Stimulated activated naive CD8-positive, alpha-beta T cell treated with anti-CD3 and anti-CD28 coated beads, Interleukin-15, Interleukin-2, amounts not matched to agents 100 ng/mL and 50 ng/mL, for 24 hours (primary cell): ENCODE measurements at regions not wholly inside any gene's neighbourhood (a gene's known extent, or its start where the extent isn't known, plus 50 kb on each side); places are given as distances from the start of the nearest gene placed in this dataset.

Experiments used
- H3K27ac Mint-ChIP-seq: one replicate; pipeline ENCODE4 v1.8.0; 2021; ENCODE audit warnings: mild to moderate bottlenecking, mixed read lengths
- H3K27me3 Mint-ChIP-seq: one replicate; pipeline ENCODE4 v1.8.0; 2021; ENCODE audit warnings: mixed read lengths
- H3K36me3 Mint-ChIP-seq: one replicate; pipeline ENCODE4 v1.8.0; 2021; ENCODE audit warnings: low read depth, mixed read lengths
- H3K4me1 Mint-ChIP-seq: one replicate; pipeline ENCODE4 v1.8.0; 2021; ENCODE audit warnings: low read depth, mixed read lengths
- H3K4me3 Mint-ChIP-seq: one replicate; pipeline ENCODE4 v1.8.0; 2021; ENCODE audit warnings: mild to moderate bottlenecking, mixed read lengths
- H3K9me3 Mint-ChIP-seq: one replicate; pipeline ENCODE4 v1.8.0; 2021; ENCODE audit warnings: mixed read lengths

DNA sequence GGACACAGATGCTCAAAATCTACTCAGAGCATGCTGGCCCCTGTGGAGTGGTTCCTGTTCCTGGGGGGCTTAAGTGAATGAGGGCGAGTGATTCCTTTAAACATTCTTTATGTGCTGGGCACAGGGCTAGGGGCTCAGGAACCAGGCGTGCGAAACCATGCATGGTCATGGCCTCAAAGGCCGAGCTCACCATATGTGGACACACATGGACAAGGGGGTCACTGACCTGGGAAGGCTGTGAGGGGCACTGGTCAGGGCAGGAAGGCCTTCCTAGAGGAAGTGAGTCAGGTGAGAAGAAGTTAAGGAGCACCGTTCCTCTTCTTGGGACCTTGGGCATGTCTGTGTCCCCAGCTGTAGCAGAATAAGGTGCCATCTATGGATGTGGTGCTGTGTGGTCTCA lies 74.6 kb upstream of the BHLHE23 start:
- no peaks in the 10 kb centered on the region for H3K36me3 Mint-ChIP-seq
- peaks cover 39% of the 10 kb centered on the region for H3K27me3 Mint-ChIP-seq
- H3K27ac Mint-ChIP-seq = no peak overlapping the region
- peaks cover 25% of the 10 kb centered on the region for H3K9me3 Mint-ChIP-seq
- no peak overlapping the region for H3K4me3 Mint-ChIP-seq
- H3K4me1 Mint-ChIP-seq = no peaks in the 10 kb centered on the region

DNA sequence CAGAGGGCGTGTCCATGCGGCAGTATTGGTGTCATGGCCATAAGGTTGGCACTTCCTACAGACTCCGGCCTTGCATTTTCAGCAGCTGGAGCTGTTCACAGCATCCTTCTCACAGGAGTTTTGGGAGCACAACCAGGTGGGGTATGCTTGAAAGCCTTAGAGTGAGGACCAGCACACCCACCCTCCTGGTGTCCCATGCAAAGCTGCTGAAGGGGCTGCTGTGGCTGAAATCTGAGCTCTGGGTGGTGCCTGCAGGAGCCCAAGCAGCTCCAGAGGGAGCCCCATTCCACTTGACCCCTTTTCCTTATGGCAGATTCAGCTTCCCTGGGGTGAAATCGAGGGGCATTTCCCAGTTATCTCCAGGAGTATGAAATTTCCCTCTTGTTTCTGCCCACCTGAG lies 74.0 kb upstream of the BHLHE23 start:
- Mint-ChIP-seq H3K27ac (no peak overlapping the region), H3K36me3 (no peaks in the 10 kb centered on the region), H3K4me3 (no peak overlapping the region), H3K4me1 (no peaks in the 10 kb centered on the region), H3K9me3 (peaks cover 28% of the 10 kb centered on the region), H3K27me3 (peaks cover 38% of the 10 kb centered on the region)

DNA sequence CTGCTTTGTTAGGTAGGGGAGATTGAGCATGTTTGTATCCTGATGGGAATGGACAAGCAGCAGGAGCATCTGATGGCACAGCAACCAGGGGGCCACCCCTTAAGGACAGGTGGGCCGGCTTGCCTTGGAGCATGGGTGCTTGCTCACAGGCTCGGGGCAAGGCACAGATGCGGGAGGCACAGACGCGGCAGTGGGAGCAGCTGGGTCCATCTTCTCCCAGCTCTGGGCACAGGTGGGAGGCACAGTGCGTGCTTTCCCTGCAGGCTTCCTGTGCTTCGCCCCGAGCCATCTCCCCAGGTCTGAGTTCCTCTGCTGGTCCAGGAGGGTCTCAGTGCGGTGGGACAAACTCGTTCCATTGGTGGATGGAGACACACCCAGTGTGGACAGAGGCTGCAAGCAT lies 73.6 kb upstream of the BHLHE23 start:
- peaks cover 28% of the 10 kb centered on the region for H3K9me3 Mint-ChIP-seq
- no peak overlapping the region for H3K27ac Mint-ChIP-seq
- no peak overlapping the region for H3K4me3 Mint-ChIP-seq
- H3K4me1 Mint-ChIP-seq = no peaks in the 10 kb centered on the region
- no peaks in the 10 kb centered on the region for H3K36me3 Mint-ChIP-seq
- peaks cover 37% of the 10 kb centered on the region for H3K27me3 Mint-ChIP-seq

DNA sequence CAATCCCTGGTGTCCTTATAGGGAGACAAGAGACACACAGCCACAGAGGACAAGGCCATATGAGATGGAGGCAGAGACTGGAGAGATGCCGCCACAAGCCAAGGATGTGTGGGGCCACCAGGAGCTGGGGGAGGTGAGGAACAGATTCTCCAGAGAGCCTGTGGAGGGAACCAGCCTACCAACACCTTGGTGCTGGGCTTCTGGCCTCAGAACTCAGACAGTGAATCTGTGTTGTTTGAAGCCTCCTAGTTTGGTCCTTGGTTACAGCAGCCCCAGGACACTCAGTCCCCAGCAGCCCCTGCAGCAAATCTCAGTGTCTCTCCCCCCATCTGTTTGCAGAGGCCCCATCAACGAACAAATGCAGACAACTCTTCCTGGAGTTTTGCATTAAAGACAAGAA lies 73.2 kb upstream of the BHLHE23 start:
- no peak overlapping the region for H3K27ac Mint-ChIP-seq
- H3K4me3 Mint-ChIP-seq = no peak overlapping the region
- H3K36me3 Mint-ChIP-seq = no peaks in the 10 kb centered on the region
- no peaks in the 10 kb centered on the region for H3K4me1 Mint-ChIP-seq
- H3K27me3 Mint-ChIP-seq = peaks cover 38% of the 10 kb centered on the region
- peaks cover 28% of the 10 kb centered on the region for H3K9me3 Mint-ChIP-seq

DNA sequence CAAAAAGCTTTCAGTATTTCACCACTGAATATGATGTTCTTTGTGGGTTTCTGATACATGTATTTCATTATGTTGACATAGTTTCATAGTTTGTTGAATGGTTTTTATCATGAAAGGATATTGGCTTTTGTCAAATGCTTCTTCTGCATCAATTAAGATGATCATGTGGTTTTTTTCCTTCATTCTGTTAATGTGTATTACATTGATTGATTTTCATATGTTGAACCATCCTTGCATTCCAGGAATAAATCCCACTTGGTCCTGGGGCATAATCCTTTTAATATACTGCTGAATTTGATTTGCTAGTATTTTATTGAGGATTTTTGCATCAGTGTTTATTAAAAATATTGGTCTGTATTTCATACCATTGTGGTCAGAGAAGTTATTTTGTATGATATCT lies 70.9 kb upstream of the BHLHE23 start:
- Mint-ChIP-seq H3K4me1 (peaks cover 3% of the 10 kb centered on the region), H3K4me3 (no peak overlapping the region), H3K9me3 (peaks cover 28% of the 10 kb centered on the region), H3K36me3 (no peaks in the 10 kb centered on the region), H3K27ac (no peak overlapping the region), H3K27me3 (peaks cover 48% of the 10 kb centered on the region)

DNA sequence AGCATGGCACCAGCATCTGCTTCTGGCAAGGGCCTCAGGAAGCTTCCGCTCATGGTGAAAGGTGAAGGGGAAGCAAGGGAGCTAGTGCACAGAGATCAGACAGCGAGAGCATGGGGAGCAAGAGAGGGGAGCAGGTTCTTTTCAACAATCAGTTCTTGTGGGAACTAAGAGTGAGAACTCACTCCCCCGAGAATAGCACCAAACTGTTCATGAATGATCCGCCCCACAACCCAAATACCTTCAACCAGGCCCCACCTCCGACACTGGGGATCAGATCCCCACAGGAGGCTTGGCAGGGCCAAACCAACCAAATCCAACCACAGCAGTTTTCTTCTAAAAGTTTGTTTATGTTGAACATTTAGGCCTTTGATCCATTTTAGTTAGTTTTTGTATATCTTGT lies 69.7 kb upstream of the BHLHE23 start:
- Mint-ChIP-seq H3K4me1 (peaks cover 6% of the 10 kb centered on the region), H3K27ac (no peak overlapping the region), H3K36me3 (no peaks in the 10 kb centered on the region), H3K9me3 (peaks cover 28% of the 10 kb centered on the region), H3K27me3 (peaks cover 48% of the 10 kb centered on the region), H3K4me3 (no peak overlapping the region)

DNA sequence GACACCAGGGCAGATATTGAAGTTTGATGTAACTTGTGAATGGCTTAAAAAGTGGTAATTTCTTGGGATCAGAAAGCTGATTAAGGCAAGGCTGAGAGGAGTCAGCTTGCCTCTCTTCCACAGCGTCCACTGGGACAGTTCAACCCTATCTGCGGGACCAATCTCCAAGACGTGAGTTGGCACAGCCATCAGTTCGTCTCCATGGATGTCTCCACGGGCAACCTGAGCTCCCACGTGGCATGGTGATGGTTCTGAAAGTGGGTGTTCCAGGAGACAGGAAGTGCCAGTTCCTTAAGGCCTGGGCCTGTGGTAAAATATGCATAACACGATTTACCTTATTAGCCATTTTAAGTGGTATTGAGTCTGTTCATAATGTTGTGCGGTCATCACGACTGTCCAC lies 67.9 kb upstream of the BHLHE23 start:
- Mint-ChIP-seq H3K36me3 (no peaks in the 10 kb centered on the region), H3K9me3 (peaks cover 25% of the 10 kb centered on the region), H3K27ac (no peak overlapping the region), H3K4me3 (no peak overlapping the region), H3K27me3 (peaks cover 54% of the 10 kb centered on the region), H3K4me1 (peaks cover 6% of the 10 kb centered on the region)

DNA sequence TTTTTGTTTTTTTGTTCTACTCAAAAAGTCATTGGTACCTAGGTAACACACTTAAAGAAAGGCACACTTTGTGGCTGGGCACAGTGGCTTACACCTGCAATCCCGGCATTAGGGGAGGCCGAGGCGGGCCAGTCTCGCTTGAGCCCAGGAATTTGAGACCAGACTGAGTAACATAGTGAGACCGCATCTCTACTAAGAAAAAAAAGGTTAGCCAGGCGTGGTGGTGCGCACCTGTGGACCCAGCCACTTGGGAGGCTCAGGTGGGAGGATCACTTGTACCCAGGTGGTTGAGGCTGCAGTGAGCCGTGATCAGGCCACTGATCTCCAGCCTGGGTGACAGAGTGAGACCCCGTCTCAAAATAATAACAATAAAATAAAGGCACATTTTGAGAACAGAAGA lies 67.4 kb upstream of the BHLHE23 start:
- Mint-ChIP-seq H3K36me3 (no peaks in the 10 kb centered on the region), H3K27me3 (peaks cover 50% of the 10 kb centered on the region), H3K27ac (no peak overlapping the region), H3K9me3 (peaks cover 22% of the 10 kb centered on the region), H3K4me3 (no peak overlapping the region), H3K4me1 (peaks cover 6% of the 10 kb centered on the region)

DNA sequence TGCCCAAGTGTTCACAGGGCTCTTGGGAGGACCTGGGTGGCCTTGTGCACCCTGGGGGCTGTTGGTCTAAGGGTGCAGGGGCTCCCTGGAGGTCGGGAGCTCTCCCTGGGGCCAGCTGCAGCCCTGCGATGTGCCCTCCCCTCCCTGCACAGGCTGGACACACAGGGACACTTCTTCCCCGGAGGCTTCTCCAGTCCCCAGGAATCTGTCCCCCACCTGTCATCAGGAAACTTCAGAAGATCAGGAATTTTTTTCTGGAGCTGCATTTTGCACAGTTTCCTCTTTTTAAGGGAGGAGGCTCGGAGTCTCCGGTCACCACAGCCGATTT lies 66.9 kb upstream of the BHLHE23 start:
- peaks cover 22% of the 10 kb centered on the region for H3K9me3 Mint-ChIP-seq
- H3K27me3 Mint-ChIP-seq = peaks cover 47% of the 10 kb centered on the region
- no peak overlapping the region for H3K4me3 Mint-ChIP-seq
- H3K27ac Mint-ChIP-seq = no peak overlapping the region
- H3K4me1 Mint-ChIP-seq = peaks cover 6% of the 10 kb centered on the region
- no peaks in the 10 kb centered on the region for H3K36me3 Mint-ChIP-seq

DNA sequence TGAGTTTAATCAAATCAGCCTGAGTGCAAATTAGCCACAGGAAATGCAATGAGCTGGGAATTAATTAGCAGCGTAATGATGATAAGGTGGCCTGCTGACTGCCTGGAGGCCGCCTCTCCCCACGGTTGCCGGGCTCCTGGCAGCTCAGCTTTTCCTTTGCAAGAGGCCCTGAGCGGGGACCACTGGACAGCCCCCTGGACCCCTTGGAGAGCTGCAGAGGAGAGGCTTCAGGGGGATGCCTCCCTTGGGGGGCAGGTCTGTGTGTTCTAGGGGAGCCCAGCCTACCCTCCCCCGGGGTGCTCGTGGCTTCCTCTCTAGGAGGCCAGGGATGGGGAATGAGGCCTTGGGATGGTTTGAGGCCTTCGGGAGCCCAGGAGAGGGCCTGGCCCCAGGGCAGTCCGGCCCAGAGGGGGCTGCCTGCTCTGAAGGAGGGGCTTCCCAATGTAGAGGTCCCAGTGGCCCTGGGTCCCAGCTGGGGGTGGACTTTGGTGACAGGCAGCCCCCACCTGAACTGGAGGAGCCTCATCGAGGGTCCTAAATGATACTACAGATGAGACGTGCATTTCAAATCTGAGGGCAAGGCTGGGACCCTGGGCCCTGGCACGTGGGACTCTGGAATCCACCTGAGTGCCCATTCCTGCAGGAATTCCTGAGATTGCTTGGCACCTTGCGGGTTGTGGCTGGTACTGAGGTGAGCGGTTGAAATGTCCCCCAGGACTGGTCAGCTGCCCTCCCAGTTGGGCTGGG lies 66.4 kb upstream of the BHLHE23 start:
- peaks cover 42% of the 10 kb centered on the region for H3K27me3 Mint-ChIP-seq
- H3K9me3 Mint-ChIP-seq = peaks cover 18% of the 10 kb centered on the region
- H3K4me1 Mint-ChIP-seq = peaks cover 6% of the 10 kb centered on the region
- H3K4me3 Mint-ChIP-seq = no peak overlapping the region
- H3K36me3 Mint-ChIP-seq = no peaks in the 10 kb centered on the region
- H3K27ac Mint-ChIP-seq = no peak overlapping the region

DNA sequence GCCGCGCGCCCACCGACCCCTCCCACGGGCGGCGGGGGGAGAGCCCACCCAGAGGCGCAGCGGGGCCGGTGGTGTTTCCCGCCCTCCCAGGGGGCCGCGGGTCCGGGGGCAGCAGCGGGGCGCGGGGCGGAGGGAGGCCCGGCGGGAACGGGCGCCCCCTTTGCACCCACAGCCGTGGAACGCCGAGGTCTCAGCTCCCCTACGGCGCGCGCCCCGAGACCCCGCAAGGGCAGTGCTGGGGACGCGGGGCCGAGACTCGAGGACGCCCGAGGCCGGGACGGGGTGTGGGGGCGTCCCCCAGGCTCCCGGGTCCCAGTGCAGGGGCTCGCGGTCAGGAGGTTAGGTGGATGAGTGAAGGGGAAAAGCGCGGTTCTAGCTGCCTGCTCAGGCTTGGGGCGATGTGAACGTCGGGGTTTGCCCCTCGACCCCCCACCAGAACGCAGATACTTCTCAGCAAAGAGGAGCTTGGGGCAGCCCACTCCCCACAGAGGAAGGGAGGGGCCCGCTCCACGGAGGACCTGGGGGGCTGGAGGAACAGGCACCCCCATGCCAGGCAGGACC lies 65.5 kb upstream of the BHLHE23 start:
- Mint-ChIP-seq H3K9me3 (peaks cover 10% of the 10 kb centered on the region), H3K27ac (no peak overlapping the region), H3K27me3 (peaks cover 37% of the 10 kb centered on the region), H3K4me3 (no peak overlapping the region), H3K36me3 (no peaks in the 10 kb centered on the region), H3K4me1 (peaks cover 6% of the 10 kb centered on the region)

DNA sequence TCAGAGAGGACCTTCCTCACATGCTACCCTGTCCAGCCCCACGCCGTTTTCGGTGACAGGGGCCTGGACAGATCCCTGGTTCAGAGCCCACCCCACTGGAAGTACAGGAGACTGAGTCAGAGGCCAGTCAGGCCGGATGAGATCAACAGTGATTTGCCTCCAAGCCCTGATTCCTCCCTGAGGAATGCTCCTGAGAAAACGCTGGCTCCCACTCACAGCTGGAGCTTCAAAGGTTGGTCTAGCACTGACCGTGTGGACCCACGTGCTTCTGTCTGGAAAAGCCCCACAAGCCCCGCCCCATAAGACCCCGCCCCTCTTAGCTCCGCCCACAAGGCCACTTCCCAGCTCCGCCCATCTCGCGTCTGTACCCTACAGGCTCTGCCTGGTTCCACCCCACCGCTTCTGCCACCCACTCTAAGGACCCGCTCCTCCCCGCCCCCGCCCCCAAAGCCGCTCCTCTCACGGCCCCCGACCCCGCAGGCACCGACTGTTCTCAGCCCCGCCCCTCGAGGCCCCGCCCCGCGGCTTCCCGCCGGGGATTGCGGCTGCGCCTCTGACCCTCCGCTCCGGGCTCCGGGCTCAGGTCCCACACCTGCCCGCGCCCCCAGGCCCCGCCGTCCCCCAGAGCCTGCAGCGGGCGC lies 64.9 kb upstream of the BHLHE23 start:
- Mint-ChIP-seq H3K27me3 (peaks cover 37% of the 10 kb centered on the region), H3K4me1 (peaks cover 6% of the 10 kb centered on the region), H3K36me3 (no peaks in the 10 kb centered on the region), H3K27ac (no peak overlapping the region), H3K9me3 (peaks cover 6% of the 10 kb centered on the region), H3K4me3 (peak overlapping the region; percentile 30)

DNA sequence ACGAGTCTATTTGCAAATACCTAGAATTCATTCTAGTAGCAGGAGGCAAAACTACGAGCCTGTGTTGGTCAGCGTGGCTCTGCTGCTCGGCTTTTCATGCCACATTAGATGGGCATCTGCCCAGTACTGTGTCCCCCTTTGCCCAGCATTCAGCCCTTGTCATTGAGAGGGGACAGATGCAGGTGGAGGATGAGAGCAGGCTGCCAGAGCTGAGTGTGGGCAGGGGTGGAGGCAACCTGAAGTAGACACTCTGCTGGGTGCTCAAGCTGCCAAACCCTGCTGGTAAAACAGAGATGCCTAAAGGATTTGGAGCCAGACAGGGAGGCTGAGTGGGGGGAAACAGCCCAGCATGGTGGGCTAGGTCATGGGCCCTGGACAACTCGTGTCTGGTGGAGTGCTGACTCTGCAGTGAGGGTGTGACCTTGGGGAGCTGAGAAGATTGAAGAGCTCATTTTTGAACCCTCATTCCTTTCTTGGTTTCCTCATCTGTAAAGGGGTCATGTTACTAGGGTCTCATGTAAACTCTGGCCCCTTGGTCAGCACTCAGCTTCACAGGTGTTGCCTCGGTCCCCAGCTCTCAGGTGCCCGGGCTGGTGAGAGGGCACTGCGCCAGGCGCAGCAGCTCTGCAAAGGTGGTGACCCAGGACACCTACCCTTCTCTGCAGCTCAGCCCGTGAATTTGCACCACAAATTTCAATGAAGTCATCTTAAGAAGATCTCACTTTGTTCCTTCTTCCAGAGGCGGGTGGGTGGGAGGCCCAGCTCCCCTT lies 64.2 kb upstream of the BHLHE23 start:
- no peak overlapping the region for H3K27ac Mint-ChIP-seq
- H3K4me3 Mint-ChIP-seq = no peak overlapping the region
- peaks cover 6% of the 10 kb centered on the region for H3K4me1 Mint-ChIP-seq
- no peaks in the 10 kb centered on the region for H3K9me3 Mint-ChIP-seq
- no peaks in the 10 kb centered on the region for H3K36me3 Mint-ChIP-seq
- peaks cover 37% of the 10 kb centered on the region for H3K27me3 Mint-ChIP-seq

DNA sequence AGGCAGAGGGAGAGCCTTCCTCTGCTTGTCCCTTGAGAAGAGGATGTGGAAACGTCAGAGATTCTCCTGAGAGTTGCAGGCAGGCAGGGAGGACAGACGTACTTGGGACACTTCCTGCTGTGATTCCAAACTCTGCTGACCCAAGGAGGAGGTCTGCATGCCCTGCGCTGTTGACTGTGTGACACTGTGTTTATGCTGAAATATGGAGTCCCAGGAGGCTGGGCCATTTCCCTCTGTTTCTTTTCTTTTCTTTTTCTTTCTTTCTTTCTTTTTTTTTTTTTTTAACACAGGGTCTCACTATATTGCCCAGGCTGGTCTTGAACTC lies 63.5 kb upstream of the BHLHE23 start:
- H3K9me3 Mint-ChIP-seq = no peaks in the 10 kb centered on the region
- H3K4me1 Mint-ChIP-seq = peaks cover 6% of the 10 kb centered on the region
- peaks cover 33% of the 10 kb centered on the region for H3K27me3 Mint-ChIP-seq
- no peaks in the 10 kb centered on the region for H3K36me3 Mint-ChIP-seq
- no peak overlapping the region for H3K4me3 Mint-ChIP-seq
- no peak overlapping the region for H3K27ac Mint-ChIP-seq

DNA sequence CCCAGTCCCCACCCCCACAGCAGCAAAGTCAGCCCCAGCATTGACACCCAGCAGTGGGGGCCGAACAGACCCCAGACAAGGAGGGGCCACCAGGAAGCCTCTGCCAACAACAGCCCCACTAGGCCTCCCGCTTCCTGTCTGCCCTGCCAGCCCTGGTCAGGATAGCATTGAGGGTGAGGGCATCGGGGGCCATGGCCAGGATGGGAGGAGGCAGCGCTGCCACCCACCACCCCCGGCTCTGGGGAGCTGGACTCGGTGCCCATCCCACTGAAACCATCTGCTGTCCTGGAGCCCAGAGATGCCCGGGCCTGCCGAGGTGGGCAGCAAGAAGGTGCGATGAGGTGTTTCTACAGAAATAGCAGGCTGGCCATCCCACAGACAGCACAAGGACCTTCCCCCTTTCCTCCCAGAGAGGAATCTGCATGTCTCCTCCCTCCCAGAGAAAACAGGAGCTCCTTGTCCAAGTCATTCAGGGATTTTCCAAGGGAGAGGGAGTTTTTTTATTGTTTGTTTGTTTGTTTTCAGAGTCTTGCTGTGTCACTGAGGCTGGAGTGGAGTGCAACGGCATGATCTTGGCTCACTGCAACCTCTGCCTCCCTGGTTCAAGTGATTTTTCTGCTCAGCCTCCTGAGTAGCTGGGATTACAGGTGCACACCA lies 62.1 kb upstream of the BHLHE23 start:
- peaks cover 30% of the 10 kb centered on the region for H3K27me3 Mint-ChIP-seq
- H3K4me3 Mint-ChIP-seq = no peak overlapping the region
- no peak overlapping the region for H3K27ac Mint-ChIP-seq
- H3K4me1 Mint-ChIP-seq = peaks cover 6% of the 10 kb centered on the region
- H3K36me3 Mint-ChIP-seq = no peaks in the 10 kb centered on the region
- no peaks in the 10 kb centered on the region for H3K9me3 Mint-ChIP-seq
